Activated T-helper 1 cell treated with Interleukin-2 at 50 U/mL for 16 hours (primary cell): ENCODE measurements at regions not wholly inside any gene's neighbourhood (a gene's known extent, or its start where the extent isn't known, plus 50 kb on each side); places are given as distances from the start of the nearest gene placed in this dataset.
A peak's percentile ranks its signal among the peaks of the same experiment; 100 is the strongest.
"Not testable (repeated sequence)": the region's sequence is repeated elsewhere in the genome, so short reads cannot be mapped to it uniquely, and the experiment has no call there.

Experiments
- DNase-seq: peaks from one replicate; pipeline ENCODE4 v3.0.0-alpha.2; 2020; ENCODE audit warnings: low read depth

GRCh38 chr3:139095803-139096466 is 51.2 kb upstream of the PRR23C start:
- DNase-seq: no peak

- DNase-seq: no peak
These were observed 52.0 kb upstream of the PRR23C start for GRCh38 chr3:139096670-139097069.

DNA sequence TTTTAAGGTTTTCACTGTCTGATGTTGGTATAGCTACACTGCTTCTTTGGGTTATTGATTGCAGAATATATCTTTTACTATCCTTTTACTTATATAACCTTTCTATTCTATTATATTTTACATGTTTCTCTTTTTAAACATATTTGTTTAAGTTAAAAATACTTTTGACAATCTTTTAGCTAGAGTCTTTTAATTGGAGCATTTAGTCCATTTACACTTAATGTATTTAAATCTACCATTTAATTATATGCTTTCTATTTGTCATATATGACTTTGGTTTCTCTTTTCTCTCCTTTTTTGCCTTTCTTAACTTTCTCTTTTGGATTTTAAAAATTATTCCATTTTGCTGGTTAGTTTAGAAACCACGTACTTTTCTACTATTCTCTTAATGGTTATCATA is 53.7 kb upstream of the PRR23C start:
- DNase-seq: no peak

GRCh38 chr3:139099968-139100817 is 55.5 kb upstream of the PRR23C start:
- DNase-seq: no peak

- DNase-seq: no peak
These were observed 56.1 kb upstream of the PRR23C start for GRCh38 chr3:139100821-139101220.

DNA sequence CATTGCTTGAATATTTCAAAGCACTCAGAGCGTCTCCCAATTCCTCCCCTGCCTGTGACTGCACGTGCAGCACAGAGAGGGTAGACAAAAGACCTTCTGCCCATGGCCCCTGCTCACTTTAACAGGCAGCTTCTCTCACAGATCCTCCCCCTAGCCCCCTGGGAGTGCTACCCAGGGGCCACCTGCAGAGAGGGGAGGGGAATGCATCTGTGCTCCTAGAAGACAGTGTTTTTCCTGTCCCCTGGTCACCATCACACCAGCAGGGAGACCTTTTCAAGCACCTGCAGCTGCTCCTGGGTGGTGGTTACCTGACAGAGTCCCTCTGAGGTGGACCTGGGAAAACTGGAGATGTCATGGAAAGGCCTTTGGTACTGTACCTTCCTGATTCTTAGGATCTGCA is 56.7 kb upstream of the PRR23C start:
- no peak for DNase-seq

- DNase-seq: no peak
These were observed 58.8 kb upstream of the PRR23C start for GRCh38 chr3:139103484-139103883.

DNA sequence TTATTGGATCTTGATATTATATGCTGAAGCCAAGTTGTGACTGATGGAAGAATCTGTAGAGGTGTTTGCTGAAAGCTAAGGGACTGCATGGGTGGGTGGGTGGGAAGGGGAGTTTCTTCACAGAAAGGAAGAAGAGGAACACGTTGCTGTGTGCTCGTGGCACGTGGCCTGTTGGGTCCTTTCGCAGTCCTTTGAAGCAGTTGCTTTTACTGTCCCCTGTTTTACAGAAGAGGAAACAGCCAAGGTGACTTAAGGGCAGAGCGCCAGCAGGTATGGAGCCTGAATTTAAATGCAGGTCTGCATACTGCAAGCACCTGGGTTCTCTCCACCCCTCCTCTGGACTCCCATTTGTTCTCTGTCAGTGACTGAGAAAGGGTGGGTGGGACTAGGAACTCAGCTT is 59.4 kb upstream of the PRR23C start:
- no peak for DNase-seq

- no peak for DNase-seq
These were observed 60.5 kb upstream of the PRR23C start for GRCh38 chr3:139105154-139105702.

GRCh38 chr3:139106013-139106932 is 61.6 kb upstream of the PRR23C start:
- no peak for DNase-seq

GRCh38 chr3:139107424-139108252 is 62.9 kb upstream of the PRR23C start:
- no peak for DNase-seq

GRCh38 chr3:139108253-139108969 is 63.7 kb upstream of the PRR23C start:
- no peak for DNase-seq

DNA sequence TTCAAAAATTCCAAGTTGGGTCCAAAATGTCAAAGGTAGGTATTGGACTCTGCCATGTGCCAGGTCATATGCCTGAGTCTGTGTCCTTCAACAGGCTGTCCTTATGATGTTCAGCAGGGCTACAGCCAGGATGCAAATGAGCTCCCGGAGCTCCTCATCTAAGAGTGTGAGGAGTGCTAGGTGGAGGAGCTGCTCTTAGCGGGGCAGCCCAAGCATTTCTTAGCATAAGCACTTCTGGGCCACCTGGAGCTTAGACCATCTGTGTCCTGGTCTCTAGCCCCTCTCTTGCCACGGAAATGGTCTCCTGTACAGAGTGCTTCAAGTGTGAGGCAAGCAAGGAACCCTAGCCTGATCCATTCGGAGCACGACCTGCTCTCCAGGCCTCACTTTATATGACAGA is 64.6 kb upstream of the PRR23C start:
- DNase-seq: no peak

GRCh38 chr3:139110072-139110830 is 65.6 kb upstream of the PRR23C start:
- no peak for DNase-seq

GRCh38 chr3:139110929-139111328 is 66.2 kb upstream of the PRR23C start:
- DNase-seq: not testable (repeated sequence)

GRCh38 chr3:139111392-139112229 is 66.9 kb upstream of the PRR23C start:
- peak; percentile 6 for DNase-seq

- no peak for DNase-seq
These were observed 67.5 kb upstream of the PRR23C start for GRCh38 chr3:139112230-139112558.

GRCh38 chr3:139113231-139113992 is 68.7 kb upstream of the PRR23C start:
- DNase-seq: no peak
